GM12878 (cell line): ENCODE measurements at regions not wholly inside any gene's neighbourhood (a gene's known extent, or its start where the extent isn't known, plus 50 kb on each side); places are given as distances from the start of the nearest gene placed in this dataset.
"Not testable (repeated sequence)": the region's sequence is repeated elsewhere in the genome, so short reads cannot be mapped to it uniquely, and the experiment has no call there.

Experiments used
- ATAC-seq: fragments of 200-7000 bp; cut with Tn5 transposase; 3 replicates; pipeline ENCODE4 v1.9.1; 2020; ENCODE audit warnings: mild to moderate bottlenecking, moderate library complexity
- BruUV-seq: library from RNA; stranded (reverse); fragments of 400-500 nt; replicated peaks from 2 replicates; lab custom pipeline; 2021; lab: Mats Ljungman, UMichigan
- CTCF ChIA-PET: fragments of 300-600 bp; sonication (Branson Sonifier 250); formaldehyde crosslinking; extraction: SDS; loops from one replicate; lab custom pipeline; 2021; ENCODE audit warnings: inconsistent platforms; lab: Yijun Ruan, JAX
- POLR2A ChIA-PET: fragments of 350-600 bp; formaldehyde crosslinking; extraction: SDS; loops from one replicate; lab custom pipeline; 2021; ENCODE audit warnings: inconsistent platforms; lab: Charles Lee
- RAD21 ChIA-PET: fragments of 300-600 bp; sonication (Branson Sonifier 250); formaldehyde crosslinking; loops from one replicate; lab custom pipeline; 2023; ENCODE audit warnings: antibody characterized with exemption; ENCODE audit not compliant: unreplicated experiment; lab: Charles Lee
- SMC1A ChIA-PET: fragments of 300-600 bp; sonication (Branson Sonifier 250); formaldehyde crosslinking; loops from one replicate; lab custom pipeline; 2023; ENCODE audit not compliant: unreplicated experiment, uncharacterized antibody; lab: Charles Lee
- DNase-seq: peaks from one replicate; pipeline ENCODE4 v3.0.0-alpha.2; 2011; ENCODE audit warnings: low read depth, low spot score
- FAIRE-seq: peaks from 3 replicates; lab custom pipeline; 2011; peaks lifted over from hg19 to GRCh38; lab: Jason Lieb, UNC
- H2AFZ ChIP-seq: 2 replicates; pipeline ENCODE4 v1.6.0; 2011; ENCODE audit warnings: low read depth, low read length, control low read depth; ENCODE audit not compliant: control insufficient read depth
- H3K27ac ChIP-seq: 2 replicates; pipeline ENCODE4 v1.5.1; 2011; ENCODE audit warnings: control low read depth; ENCODE audit not compliant: control insufficient read depth, insufficient read depth
- H3K27me3 ChIP-seq, 2 experiments: replicated peaks in 1 of 2; 2 replicates each; pipeline versions ENCODE4 v1.6.0 to v1.6.1; 2011; ENCODE audit warnings: low read length in 1 of 2; ENCODE audit not compliant: control insufficient read depth in 2 of 2, insufficient read depth in 2 of 2
- H3K36me3 ChIP-seq, 2 experiments: 2 replicates each; pipeline ENCODE4 v1.5.1; 2011; ENCODE audit warnings: low read length in 1 of 2; ENCODE audit not compliant: control insufficient read depth in 2 of 2, insufficient read depth in 2 of 2
- H3K4me1 ChIP-seq: 2 replicates; pipeline ENCODE4 v1.6.1; 2011; ENCODE audit warnings: mild to moderate bottlenecking, low read length, moderate library complexity, mixed read lengths; ENCODE audit not compliant: control insufficient read depth, insufficient read depth
- H3K4me2 ChIP-seq: 2 replicates; pipeline ENCODE4 v1.6.0; 2011; ENCODE audit warnings: control low read depth; ENCODE audit not compliant: control insufficient read depth, insufficient read depth
- H3K4me3 ChIP-seq: fragments of 200-600 bp; sonication (generic); 2 replicates; pipeline ENCODE4 v1.5.1; 2016
- H3K79me2 ChIP-seq: 2 replicates; pipeline ENCODE4 v1.6.0; 2011; ENCODE audit warnings: low read length; ENCODE audit not compliant: control insufficient read depth, insufficient read depth
- H3K9ac ChIP-seq: 2 replicates; pipeline ENCODE4 v1.8.0; 2011; ENCODE audit warnings: low read length, control low read depth, mixed read lengths; ENCODE audit not compliant: control insufficient read depth, insufficient read depth
- H3K9me3 ChIP-seq: replicated peaks from 3 replicates; pipeline ENCODE4 v1.5.1; 2011; ENCODE audit warnings: mild to moderate bottlenecking, low read length; ENCODE audit not compliant: control insufficient read depth, insufficient read depth
- H4K20me1 ChIP-seq: 2 replicates; pipeline ENCODE4 v1.6.0; 2011; ENCODE audit not compliant: control insufficient read depth, insufficient read depth
- MXI1 ChIP-seq: fragments of 150-350 bp; IDR thresholded peaks from 2 replicates; pipeline ENCODE4 v1.6.1; 2011; ENCODE audit warnings: low read depth, mild to moderate bottlenecking, inconsistent platforms, low read length, improper control_type of control experiment
- USF2 ChIP-seq: IDR thresholded peaks from 2 replicates; pipeline ENCODE4 v1.6.1; 2011; ENCODE audit warnings: low read depth, low read length, improper control_type of control experiment, borderline replicate concordance
- WGBS: methylation state at CpG from one replicate; pipeline ENCODE4 v1.1.6; 2016; ENCODE audit warnings: low lambda C conversion rate; ENCODE audit not compliant: insufficient replicate concordance, insufficient coverage; ENCODE audit errors: missing lambda C conversion rate; 5-methylcytosine and 5-hydroxymethylcytosine counted together
- in situ Hi-C: fragments of 300-500 bp; cut with MboI; formaldehyde crosslinking; loops from 9 replicates; pipeline ENCODE4 v1.14.3; 2018; ENCODE audit warnings: mixed read lengths
- intact Hi-C: fragments of 100-400 bp; cut with micrococcal nuclease; formaldehyde crosslinking; loops from one replicate; pipeline ENCODE4 v1.14.2; 2022; ENCODE audit not compliant: unreplicated experiment

GRCh38 chr14:46571970-46572369 lies 79.6 kb downstream of the RPL10L start:
- H2AFZ ChIP-seq, result no peak overlapping the region
- FAIRE-seq, result no peak

GRCh38 chr14:46568161-46568560 lies 83.4 kb downstream of the RPL10L start:
- in situ Hi-C loops, H3K9me3 ChIP-seq, H3K4me3 ChIP-seq, H3K9ac ChIP-seq, FAIRE-seq, CTCF ChIA-PET, H3K4me1 ChIP-seq, BruUV-seq, H3K79me2 ChIP-seq, POLR2A ChIA-PET, intact Hi-C loops, ATAC-seq, H4K20me1 ChIP-seq, H3K4me2 ChIP-seq, DNase-seq, H3K36me3 ChIP-seq, H3K27me3 ChIP-seq, H3K27ac ChIP-seq, H2AFZ ChIP-seq: not testable (repeated sequence)
- RAD21 ChIA-PET, result interaction anchor here (1.1 kb wide), 1 partner anchor 15 kb away, joined by 3 read pairs; no protein-coding TSS in a partner anchor
- SMC1A ChIA-PET, result interaction anchor here (1.1 kb wide), 1 partner anchor 12 kb away, joined by 4 read pairs; no protein-coding TSS in a partner anchor
- WGBS, result 0% methylated on average over 1 of the region's 1 CpG

More at GRCh38 chr14:46571970-46572369, 79.6 kb downstream of the RPL10L start:
- ChIA-PET SMC1A (interaction anchor here (0.9 to 1.8 kb wide), 2 partner anchors 8 to 11 kb away, joined by 4 to 5 read pairs; no protein-coding TSS in a partner anchor), POLR2A (no interaction called here), CTCF (interaction anchor here (1.2 to 1.3 kb wide), 2 partner anchors 9 to 10 kb away, joined by 4 to 7 read pairs; no protein-coding TSS in a partner anchor), RAD21 (interaction anchor here (1.5 kb wide), 1 partner anchor 9 kb away, joined by 4 read pairs; no protein-coding TSS in a partner anchor)
- no peak for ATAC-seq
- H3K9me3 ChIP-seq, result no peaks in the 10 kb centered on the region
- H3K4me2 ChIP-seq, result no peak overlapping the region
- H3K36me3 ChIP-seq, result no peaks in the 10 kb centered on the region
- H3K4me1 ChIP-seq, result no peaks in the 10 kb centered on the region
- WGBS, result 84% methylated on average over 2 of the region's 2 CpGs
- no peak for TF ChIP-seq USF2
- no peak for TF ChIP-seq MXI1
- no peaks in the 10 kb centered on the region for H4K20me1 ChIP-seq
- H3K9ac ChIP-seq, result no peak overlapping the region
- H3K27ac ChIP-seq, result no peak overlapping the region
- H3K27me3 ChIP-seq, result no peaks in the 10 kb centered on the region
- H3K79me2 ChIP-seq, result no peaks in the 10 kb centered on the region
- no peak for DNase-seq
- in situ Hi-C loops, result no loop called here
- no peak overlapping the region for H3K4me3 ChIP-seq
- intact Hi-C loops, result no loop called here
- no TSS peak for BruUV-seq
